Loucy (cell line): ENCODE measurements at regions not wholly inside any gene's neighbourhood (a gene's known extent, or its start where the extent isn't known, plus 50 kb on each side); places are given as distances from the start of the nearest gene placed in this dataset.

Experiments used
- H2AFZ ChIP-seq: fragments of 200-600 bp; sonication (generic); 2 replicates; pipeline ENCODE4 v1.6.0; 2016; ENCODE audit warnings: antibody characterized with exemption, mild to moderate bottlenecking, low read length, moderate library complexity
- H3F3A ChIP-seq: fragments of 200-600 bp; 2 replicates; pipeline ENCODE4 v1.6.0; 2016; ENCODE audit warnings: antibody characterized with exemption, low read depth, mild to moderate bottlenecking
- H3K27me3 ChIP-seq: fragments of 200-600 bp; sonication (generic); 2 replicates; pipeline ENCODE4 v1.6.1; 2014; ENCODE audit warnings: low read length, mild to moderate bottlenecking; ENCODE audit not compliant: insufficient read depth, poor library complexity, severe bottlenecking
- H3K36me3 ChIP-seq: fragments of 200-600 bp; sonication (generic); 2 replicates; pipeline ENCODE4 v1.6.1; 2016; ENCODE audit warnings: low read length; ENCODE audit not compliant: insufficient read depth
- H3K4me1 ChIP-seq: fragments of 200-600 bp; sonication (generic); 2 replicates; pipeline ENCODE4 v1.5.1; 2014; ENCODE audit warnings: low read length, mild to moderate bottlenecking; ENCODE audit not compliant: insufficient read depth, poor library complexity, severe bottlenecking
- H3K4me2 ChIP-seq: fragments of 200-600 bp; sonication (generic); 2 replicates; pipeline ENCODE4 v1.6.0; 2014; ENCODE audit warnings: antibody characterized with exemption, low read length, low read depth, mild to moderate bottlenecking; ENCODE audit not compliant: poor library complexity, severe bottlenecking
- H3K4me3 ChIP-seq: fragments of 200-600 bp; sonication (generic); 2 replicates; pipeline ENCODE4 v1.5.1; 2014; ENCODE audit warnings: low read length, mild to moderate bottlenecking, mixed read lengths; ENCODE audit not compliant: poor library complexity, severe bottlenecking
- H3K79me2 ChIP-seq: fragments of 200-600 bp; sonication (generic); 2 replicates; pipeline ENCODE4 v1.6.1; 2014; ENCODE audit warnings: low read length; ENCODE audit not compliant: insufficient read depth
- H3K9ac ChIP-seq: fragments of 200-600 bp; sonication (generic); 2 replicates; pipeline ENCODE4 v1.6.0; 2014; ENCODE audit warnings: mild to moderate bottlenecking, low read depth, low read length, moderate library complexity; ENCODE audit not compliant: poor library complexity, severe bottlenecking
- H3K9me2 ChIP-seq: fragments of 200-600 bp; sonication (generic); replicated peaks from 2 replicates; pipeline ENCODE4 v1.6.1; 2016; ENCODE audit warnings: low read depth, low read length, mixed read lengths
- H3K9me3 ChIP-seq: fragments of 200-600 bp; sonication (generic); 2 replicates; pipeline ENCODE4 v1.6.1; 2014; ENCODE audit warnings: mild to moderate bottlenecking, antibody characterized with exemption, low read length, low read depth; ENCODE audit not compliant: insufficient read depth
- H4K20me1 ChIP-seq: fragments of 200-600 bp; sonication (generic); 2 replicates; pipeline ENCODE4 v1.6.0; 2014; ENCODE audit warnings: antibody characterized with exemption, low read length, mild to moderate bottlenecking; ENCODE audit not compliant: insufficient read depth, poor library complexity, severe bottlenecking
- CTCF ChIP-seq: fragments of 200-600 bp; sonication (generic); conservative IDR thresholded peaks from 2 replicates; pipeline ENCODE4 v1.5.1; 2014; ENCODE audit warnings: mild to moderate bottlenecking, antibody characterized with exemption, low read length
- EZH2phosphoT487 ChIP-seq: fragments of 200-600 bp; IDR thresholded peaks from 2 replicates; pipeline ENCODE4 v1.6.1; 2018; ENCODE audit warnings: antibody characterized with exemption, mild to moderate bottlenecking, moderate library complexity, borderline replicate concordance

GRCh38 chr3:117602058-117602644 lies 892.6 kb downstream of the TUSC7 start:
- Histone ChIP-seq H3K4me2 (no peak overlapping the region), H2AFZ (no peak overlapping the region), H3K4me1 (no peaks in the 10 kb centered on the region)

GRCh38 chr3:117603097-117603496 lies 893.5 kb downstream of the TUSC7 start:
- no peak overlapping the region for H3K4me2 ChIP-seq
- H4K20me1 ChIP-seq: no peaks in the 10 kb centered on the region
- no peak overlapping the region for H2AFZ ChIP-seq
- no peaks in the 10 kb centered on the region for H3K36me3 ChIP-seq
- H3K4me1 ChIP-seq: no peaks in the 10 kb centered on the region
- H3K9me2 ChIP-seq: no peaks in the 10 kb centered on the region
- TF ChIP-seq EZH2phosphoT487 (no peak), CTCF (no peak)
- no peaks in the 10 kb centered on the region for H3F3A ChIP-seq
- no peaks in the 10 kb centered on the region for H3K27me3 ChIP-seq
- H3K9ac ChIP-seq: no peak overlapping the region
- H3K4me3 ChIP-seq: no peak overlapping the region
- no peaks in the 10 kb centered on the region for H3K79me2 ChIP-seq
- no peaks in the 10 kb centered on the region for H3K9me3 ChIP-seq

More at GRCh38 chr3:117602058-117602644, 892.6 kb downstream of the TUSC7 start:
- no peaks in the 10 kb centered on the region for H3F3A ChIP-seq
- no peaks in the 10 kb centered on the region for H3K9me3 ChIP-seq
- H3K9me2 ChIP-seq: no peaks in the 10 kb centered on the region
- TF ChIP-seq CTCF: no peak
- TF ChIP-seq EZH2phosphoT487: no peak
- no peaks in the 10 kb centered on the region for H3K27me3 ChIP-seq
- no peaks in the 10 kb centered on the region for H3K79me2 ChIP-seq
- H3K36me3 ChIP-seq: no peaks in the 10 kb centered on the region
- H4K20me1 ChIP-seq: no peaks in the 10 kb centered on the region
- no peak overlapping the region for H3K9ac ChIP-seq
- H3K4me3 ChIP-seq: no peak overlapping the region

DNA sequence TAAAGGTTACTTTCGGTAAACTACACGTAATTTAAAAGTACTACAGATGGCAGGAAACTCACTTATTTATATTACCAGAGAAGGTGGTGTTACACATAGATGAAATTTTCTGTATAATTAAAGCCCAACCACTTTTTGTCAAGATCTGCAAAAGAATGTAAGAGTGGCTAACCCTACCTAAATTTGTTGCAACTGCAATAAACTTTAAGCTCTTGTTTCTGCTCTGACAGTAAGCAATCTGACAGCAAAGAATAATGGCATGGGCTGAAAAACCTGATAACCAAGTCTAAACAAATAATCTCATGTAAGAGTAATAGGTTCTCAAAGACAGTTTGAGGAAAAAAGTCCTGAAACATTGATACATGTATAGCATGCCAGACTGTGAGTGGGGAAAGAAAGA lies 897.3 kb downstream of the TUSC7 start:
- Histone ChIP-seq H3K79me2 (no peaks in the 10 kb centered on the region), H3F3A (no peaks in the 10 kb centered on the region), H3K4me1 (no peaks in the 10 kb centered on the region)

More for the DNA sequence above, 897.3 kb downstream of the TUSC7 start:
- H4K20me1 ChIP-seq: no peaks in the 10 kb centered on the region
- H3K9me3 ChIP-seq: no peaks in the 10 kb centered on the region
- H3K9me2 ChIP-seq: no peaks in the 10 kb centered on the region
- H3K4me2 ChIP-seq: no peak overlapping the region
- H2AFZ ChIP-seq: no peak overlapping the region
- no peak overlapping the region for H3K9ac ChIP-seq
- TF ChIP-seq CTCF (no peak), EZH2phosphoT487 (no peak)
- no peaks in the 10 kb centered on the region for H3K27me3 ChIP-seq
- H3K4me3 ChIP-seq: no peak overlapping the region
- H3K36me3 ChIP-seq: no peaks in the 10 kb centered on the region
